HCT116 (cell line): ENCODE measurements at regions not wholly inside any gene's neighbourhood (a gene's known extent, or its start where the extent isn't known, plus 50 kb on each side); places are given as distances from the start of the nearest gene placed in this dataset.

Experiments
- ATAC-seq: fragments of 200-7000 bp; cut with Tn5 transposase; 2 replicates; pipeline ENCODE4 v1.9.1; 2020; ENCODE audit warnings: mild to moderate bottlenecking, moderate library complexity
- BruUV-seq: library from RNA; stranded (reverse); fragments of 400-500 nt; replicated peaks from 2 replicates; lab custom pipeline; 2021; lab: Mats Ljungman, UMichigan
- CTCF ChIA-PET: fragments of 300-600 bp; sonication (Branson Sonifier 250); formaldehyde crosslinking; loops from one replicate; lab custom pipeline; 2021; ENCODE audit warnings: antibody characterized with exemption; lab: Charles Lee
- POLR2A ChIA-PET: fragments of 300-600, 350-600 bp; sonication (Branson Sonifier 250); formaldehyde crosslinking; loops from one replicate; lab custom pipeline; 2021; ENCODE audit warnings: antibody characterized with exemption; lab: Charles Lee
- RAD21 ChIA-PET, 2 experiments: fragments of 300-600 bp; sonication (Branson Sonifier 250); formaldehyde crosslinking; loops; one replicate each; lab custom pipeline; 2023; ENCODE audit warnings: low total read pairs in 2 of 2; ENCODE audit not compliant: uncharacterized antibody in 2 of 2, unreplicated experiment in 2 of 2, low non-redundant PET in 1 of 2; lab: Charles Lee
- DNase-seq: peaks from one replicate; pipeline ENCODE4 v3.0.0-alpha.2; 2010; ENCODE audit warnings: low read depth, low spot score
- H2AFZ ChIP-seq: fragments of 200-600 bp; shearing (Covaris generic), sonication (generic); 2 replicates; pipeline ENCODE4 v1.6.1; 2017; ENCODE audit warnings: low read depth, mixed run types, mixed read lengths, antibody characterized with exemption, low read length; ENCODE audit not compliant: poor library complexity, severe bottlenecking
- H3K27ac ChIP-seq: 2 replicates; pipeline ENCODE4 v1.5.1; 2012; ENCODE audit warnings: low read depth, low read length
- H3K27me3 ChIP-seq: fragments of 200-600 bp; sonication (generic); 2 replicates; pipeline ENCODE4 v1.6.1; 2016; ENCODE audit warnings: mixed run types, low read length, mixed read lengths; ENCODE audit not compliant: insufficient read depth
- H3K36me3 ChIP-seq, 2 experiments: fragments of 200-500 bp in 1 of 2; fragments of 200-600 bp in 1 of 2; sonication (Bioruptor generic) in 1 of 2; sonication (generic) in 1 of 2; 2 replicates each; pipeline versions ENCODE4 v1.5.1 to v1.6.1; 2014 to 2016; ENCODE audit warnings: low read length in 2 of 2, inconsistent platforms in 1 of 2, mixed read lengths in 1 of 2, mixed run types in 1 of 2; ENCODE audit not compliant: insufficient read depth in 2 of 2, control insufficient read depth in 1 of 2
- H3K4me1 ChIP-seq, 2 experiments: fragments of 200-600 bp in 1 of 2; sonication (generic) in 1 of 2; 2 replicates each; pipeline versions ENCODE4 v1.5.1 to v1.6.1; 2012 to 2017; ENCODE audit warnings: low read length in 2 of 2, inconsistent platforms in 1 of 2, mild to moderate bottlenecking in 1 of 2, mixed read lengths in 1 of 2, mixed run types in 1 of 2, moderate library complexity in 1 of 2; ENCODE audit not compliant: insufficient read depth in 2 of 2, control insufficient read depth in 1 of 2
- H3K4me2 ChIP-seq: fragments of 200-600 bp; sonication (generic); 2 replicates; pipeline ENCODE4 v1.6.1; 2017; ENCODE audit warnings: mixed run types, low read length, mixed read lengths
- H3K4me3 ChIP-seq, 2 experiments: fragments of 200-600 bp in 1 of 2; sonication (generic) in 1 of 2; replicated peaks in 1 of 2; 2 replicates each; pipeline ENCODE4 v1.5.1; 2011 to 2016; ENCODE audit warnings: low read length in 2 of 2, control low read depth in 1 of 2, low read depth in 1 of 2, mild to moderate bottlenecking in 1 of 2, mixed read lengths in 1 of 2, mixed run types in 1 of 2
- H3K79me2 ChIP-seq: fragments of 200-600 bp; sonication (generic); 2 replicates; pipeline ENCODE4 v1.6.1; 2017; ENCODE audit warnings: mild to moderate bottlenecking, mixed run types, low read length, moderate library complexity, mixed read lengths; ENCODE audit not compliant: insufficient read depth
- H3K9ac ChIP-seq: fragments of 200-600 bp; sonication (generic); 2 replicates; pipeline ENCODE4 v1.6.1; 2016; ENCODE audit warnings: low read length, mixed read lengths
- H3K9me2 ChIP-seq: fragments of 200-600 bp; sonication (generic), shearing (Covaris generic); 2 replicates; pipeline ENCODE4 v1.6.1; 2017; ENCODE audit warnings: mixed run types, mild to moderate bottlenecking, moderate library complexity; ENCODE audit not compliant: insufficient read depth
- H3K9me3 ChIP-seq, 2 experiments: fragments of 200-500 bp in 1 of 2; fragments of 200-600 bp in 1 of 2; sonication (Bioruptor generic) in 1 of 2; sonication (generic) in 1 of 2; 2 replicates each; pipeline ENCODE4 v1.6.1; 2014 to 2017; ENCODE audit warnings: low read length in 2 of 2, mixed read lengths in 2 of 2, inconsistent platforms in 1 of 2, low read depth in 1 of 2, mild to moderate bottlenecking in 1 of 2, mixed run types in 1 of 2, moderate library complexity in 1 of 2; ENCODE audit not compliant: control insufficient read depth in 1 of 2, insufficient read depth in 1 of 2
- H4K20me1 ChIP-seq: fragments of 200-600 bp; sonication (generic), shearing (Covaris generic); 2 replicates; pipeline ENCODE4 v1.6.1; 2017; ENCODE audit warnings: mixed run types, mild to moderate bottlenecking, moderate library complexity; ENCODE audit not compliant: insufficient read depth
- CBX3 ChIP-seq: IDR thresholded peaks from 2 replicates; pipeline ENCODE4 v1.6.1; 2012; ENCODE audit warnings: low read depth
- EGR1 ChIP-seq: IDR thresholded peaks from 2 replicates; pipeline ENCODE4 v1.6.1; 2012; ENCODE audit warnings: low read depth
- ELF1 ChIP-seq: IDR thresholded peaks from 2 replicates; pipeline ENCODE4 v1.6.1; 2012; ENCODE audit warnings: low read depth, borderline replicate concordance
- EZH2 ChIP-seq: fragments of 200-600 bp; sonication (generic); IDR thresholded peaks from 2 replicates; pipeline ENCODE4 v1.6.1; 2017; ENCODE audit warnings: antibody characterized with exemption, mixed run types
- FOSL1 ChIP-seq: IDR thresholded peaks from 2 replicates; pipeline ENCODE4 v1.6.1; 2012; ENCODE audit warnings: low read depth
- JUND ChIP-seq: IDR thresholded peaks from 2 replicates; pipeline ENCODE4 v1.6.1; 2012
- POLR2AphosphoS5 ChIP-seq: IDR thresholded peaks from 2 replicates; pipeline ENCODE4 v1.6.1; 2011; ENCODE audit warnings: mild to moderate bottlenecking, low read depth, low read length, moderate library complexity
- RAD21 ChIP-seq: IDR thresholded peaks from 2 replicates; pipeline ENCODE4 v1.6.1; 2012; ENCODE audit warnings: low read depth, mild to moderate bottlenecking
- SIN3A ChIP-seq: IDR thresholded peaks from 2 replicates; pipeline ENCODE4 v1.6.1; 2012; ENCODE audit warnings: low read depth
- SP1 ChIP-seq: IDR thresholded peaks from 2 replicates; pipeline ENCODE4 v1.6.1; 2012; ENCODE audit warnings: low read depth
- TCF7L2 ChIP-seq: IDR thresholded peaks from 2 replicates; pipeline ENCODE4 v1.7.0; 2011; ENCODE audit warnings: borderline replicate concordance, inconsistent platforms; ENCODE audit not compliant: insufficient read depth, insufficient read length; ENCODE audit errors: extremely low read depth
- YY1 ChIP-seq: IDR thresholded peaks from 2 replicates; pipeline ENCODE4 v1.6.1; 2011; ENCODE audit warnings: low read length, low read depth, moderate library complexity, mild to moderate bottlenecking; ENCODE audit not compliant: insufficient replicate concordance; ENCODE audit errors: extremely low read depth
- ZFX ChIP-seq: fragments of 450-650 bp; IDR thresholded peaks from 2 replicates; pipeline ENCODE4 v1.6.1; 2017
- ZNF274 ChIP-seq: fragments of 200-500 bp; sonication (Bioruptor generic); IDR thresholded peaks from 2 replicates; pipeline ENCODE4 v1.6.1; 2014; ENCODE audit warnings: mild to moderate bottlenecking, low read depth, low read length, inconsistent platforms
- intact Hi-C: fragments of 100-400 bp; cut with micrococcal nuclease; formaldehyde crosslinking; loops from 2 replicates; pipeline ENCODE4 v1.10.0; 2022
- TF ChIP-seq, protein P1 (sequence below): IDR thresholded peaks from 2 replicates; pipeline ENCODE4 v1.6.1; 2012
- TF ChIP-seq, protein P2 (sequence below): IDR thresholded peaks from 2 replicates; pipeline ENCODE4 v1.6.1; 2012
- TF ChIP-seq, protein P3 (sequence below): IDR thresholded peaks from 2 replicates; pipeline ENCODE4 v1.6.1; 2011; ENCODE audit warnings: mild to moderate bottlenecking, low read length, moderate library complexity; ENCODE audit not compliant: insufficient replicate concordance; ENCODE audit errors: extremely low read depth

DNA sequence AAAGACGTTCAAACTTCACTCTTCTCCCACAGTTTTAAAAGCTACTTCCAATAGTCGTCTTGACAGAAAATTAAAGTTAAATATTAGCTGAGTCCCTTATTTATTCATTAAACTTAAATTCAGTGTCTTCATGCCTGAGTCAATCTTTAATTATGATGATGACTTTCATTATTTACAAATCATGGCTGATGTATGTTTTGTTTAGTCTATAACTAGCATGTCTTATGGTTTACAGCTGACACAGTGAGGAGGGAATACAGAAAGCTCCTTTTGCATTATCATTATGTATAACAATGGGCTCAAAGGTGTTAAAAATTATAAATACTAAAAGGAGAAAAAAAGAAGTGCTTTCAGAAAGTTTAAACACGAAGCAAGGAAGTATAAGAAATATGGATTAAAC, 1333.1 kb downstream of the CDH8 start:
- intact Hi-C loops = no loop called here
- Histone ChIP-seq H3K27ac (no peak overlapping the region), H3K9ac (no peak overlapping the region), H3K4me2 (no peak overlapping the region), H3K9me3 (peaks cover 2 to 6% of the 10 kb centered on the region in 2 experiments; a peak in 2 of 4 replicates), H3K36me3 (no peaks in the 10 kb centered on the region), H2AFZ (no peak overlapping the region), H3K79me2 (no peaks in the 10 kb centered on the region), H3K4me3 (no peak overlapping the region)
- BruUV-seq = no TSS peak
- no peak for TF ChIP-seq EGR1
- TF ChIP-seq TCF7L2 = no peak
- TF ChIP-seq YY1 = no peak
- no peak for TF ChIP-seq SP1
- no peak for TF ChIP-seq EZH2
- TF ChIP-seq, all 23 proteins: peak for 0
- CTCF ChIA-PET = no interaction called here
- no peak for DNase-seq
- no peak for ATAC-seq
- POLR2A ChIA-PET = no interaction called here
- Histone ChIP-seq H3K4me1 (no peaks in the 10 kb centered on the region), H4K20me1 (no peaks in the 10 kb centered on the region), H3K27me3 (no peaks in the 10 kb centered on the region), H3K9me2 (no peaks in the 10 kb centered on the region)
- RAD21 ChIA-PET = no interaction called here

DNA sequence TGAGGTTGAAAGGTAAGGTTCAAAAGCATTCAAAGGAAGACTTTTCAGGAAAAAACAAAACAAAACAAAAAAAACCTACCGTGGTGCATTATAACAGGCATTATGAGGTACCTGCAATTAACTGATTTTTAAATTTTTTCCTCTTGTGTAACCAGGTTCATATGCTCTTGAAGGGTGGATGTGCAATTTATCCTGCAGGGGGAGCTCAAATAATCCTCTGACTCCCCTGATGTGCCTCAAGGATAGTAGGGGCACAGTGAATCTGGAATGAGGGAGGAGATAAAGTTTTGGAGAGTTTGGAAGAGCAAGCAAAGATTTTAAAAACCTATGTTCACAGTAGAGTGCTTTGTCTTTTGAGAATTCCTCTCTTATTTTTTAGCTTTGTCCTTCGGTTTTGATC, 1349.4 kb downstream of the CDH8 start:
- H3K4me3 ChIP-seq = no peak overlapping the region
- H3K9ac ChIP-seq = no peak overlapping the region
- ChIA-PET CTCF (no interaction called here), POLR2A (no interaction called here), RAD21 (no interaction called here)
- no peaks in the 10 kb centered on the region for H3K79me2 ChIP-seq
- peaks cover 0 to 24% of the 10 kb centered on the region in 2 experiments; a peak in 2 of 4 replicates for H3K9me3 ChIP-seq
- H3K9me2 ChIP-seq = no peaks in the 10 kb centered on the region
- H4K20me1 ChIP-seq = no peaks in the 10 kb centered on the region
- DNase-seq (no peak), ATAC-seq (no peak)
- H3K36me3 ChIP-seq = no peaks in the 10 kb centered on the region
- intact Hi-C loops = no loop called here
- no peaks in the 10 kb centered on the region for H3K27me3 ChIP-seq
- H3K4me2 ChIP-seq = no peak overlapping the region
- no peak overlapping the region for H3K27ac ChIP-seq
- no peaks in the 10 kb centered on the region for H3K4me1 ChIP-seq
- no TSS peak for BruUV-seq
- no peak overlapping the region for H2AFZ ChIP-seq
- TF ChIP-seq TCF7L2 = no peak
- no peak for TF ChIP-seq FOSL1
- no peak for TF ChIP-seq EGR1
- no peak for TF ChIP-seq SIN3A
- no peak for TF ChIP-seq YY1
- no peak for TF ChIP-seq EZH2
- TF ChIP-seq, protein P1, sequence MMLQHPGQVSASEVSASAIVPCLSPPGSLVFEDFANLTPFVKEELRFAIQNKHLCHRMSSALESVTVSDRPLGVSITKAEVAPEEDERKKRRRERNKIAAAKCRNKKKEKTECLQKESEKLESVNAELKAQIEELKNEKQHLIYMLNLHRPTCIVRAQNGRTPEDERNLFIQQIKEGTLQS = no peak
- TF ChIP-seq POLR2AphosphoS5 = no peak
- no peak for TF ChIP-seq ZFX
- no peak for TF ChIP-seq RAD21
- TF ChIP-seq, protein P2, sequence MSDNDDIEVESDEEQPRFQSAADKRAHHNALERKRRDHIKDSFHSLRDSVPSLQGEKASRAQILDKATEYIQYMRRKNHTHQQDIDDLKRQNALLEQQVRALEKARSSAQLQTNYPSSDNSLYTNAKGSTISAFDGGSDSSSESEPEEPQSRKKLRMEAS = no peak
- TF ChIP-seq ELF1 = no peak
- no peak for TF ChIP-seq CBX3
- no peak for TF ChIP-seq JUND
- TF ChIP-seq, protein P3, sequence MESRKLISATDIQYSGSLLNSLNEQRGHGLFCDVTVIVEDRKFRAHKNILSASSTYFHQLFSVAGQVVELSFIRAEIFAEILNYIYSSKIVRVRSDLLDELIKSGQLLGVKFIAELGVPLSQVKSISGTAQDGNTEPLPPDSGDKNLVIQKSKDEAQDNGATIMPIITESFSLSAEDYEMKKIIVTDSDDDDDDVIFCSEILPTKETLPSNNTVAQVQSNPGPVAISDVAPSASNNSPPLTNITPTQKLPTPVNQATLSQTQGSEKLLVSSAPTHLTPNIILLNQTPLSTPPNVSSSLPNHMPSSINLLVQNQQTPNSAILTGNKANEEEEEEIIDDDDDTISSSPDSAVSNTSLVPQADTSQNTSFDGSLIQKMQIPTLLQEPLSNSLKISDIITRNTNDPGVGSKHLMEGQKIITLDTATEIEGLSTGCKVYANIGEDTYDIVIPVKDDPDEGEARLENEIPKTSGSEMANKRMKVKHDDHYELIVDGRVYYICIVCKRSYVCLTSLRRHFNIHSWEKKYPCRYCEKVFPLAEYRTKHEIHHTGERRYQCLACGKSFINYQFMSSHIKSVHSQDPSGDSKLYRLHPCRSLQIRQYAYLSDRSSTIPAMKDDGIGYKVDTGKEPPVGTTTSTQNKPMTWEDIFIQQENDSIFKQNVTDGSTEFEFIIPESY = no peak
- no peak for TF ChIP-seq ZNF274
